ENCODE measurements at regions not wholly inside any gene's neighbourhood (a gene's known extent, or its start where the extent isn't known, plus 50 kb on each side); places are given as distances from the start of the nearest gene placed in this dataset.

GRCh38 chr11:135075740-135076139 is 663.7 kb upstream of the B3GAT1 start:
- peak; percentile 71 to 79 for DNase-seq

GRCh38 chr11:135074397-135074998 is 662.5 kb upstream of the B3GAT1 start:
- no peak for DNase-seq

- DNase-seq = no peak
Measured at GRCh38 chr11:135073870-135074269, 661.8 kb upstream of the B3GAT1 start.

- no peak for DNase-seq
Measured at GRCh38 chr11:135073381-135073780, 661.3 kb upstream of the B3GAT1 start.

- DNase-seq = no peak
Measured at GRCh38 chr11:135069890-135070289, 657.8 kb upstream of the B3GAT1 start.

GRCh38 chr11:135069063-135069462 is 657.0 kb upstream of the B3GAT1 start:
- no peak for DNase-seq

- DNase-seq = no peak
Measured at GRCh38 chr11:135062994-135063393, 651.0 kb upstream of the B3GAT1 start.

GRCh38 chr11:135061166-135061565 is 649.1 kb upstream of the B3GAT1 start:
- DNase-seq = no peak

GRCh38 chr11:135046986-135047385 is 634.9 kb upstream of the B3GAT1 start:
- no peak for DNase-seq

GRCh38 chr11:135046556-135046955 is 634.5 kb upstream of the B3GAT1 start:
- no peak for DNase-seq

GRCh38 chr11:135043434-135043833 is 631.4 kb upstream of the B3GAT1 start:
- no peak for DNase-seq

- DNase-seq = no peak
Measured at GRCh38 chr11:135037828-135038227, 625.8 kb upstream of the B3GAT1 start.

GRCh38 chr11:135036488-135037297 is 624.7 kb upstream of the B3GAT1 start:
- no peak for DNase-seq

- DNase-seq = no peak
Measured at GRCh38 chr11:135035282-135035681, 623.2 kb upstream of the B3GAT1 start.

GRCh38 chr11:135033540-135033939 is 621.5 kb upstream of the B3GAT1 start:
- DNase-seq = no peak

- DNase-seq = no peak
Measured at GRCh38 chr11:135031205-135031989, 619.4 kb upstream of the B3GAT1 start.

- DNase-seq = peak; percentile 6 to 15
Measured at GRCh38 chr11:135027461-135027860, 615.4 kb upstream of the B3GAT1 start.

- no peak for DNase-seq
Measured at GRCh38 chr11:135023499-135023898, 611.5 kb upstream of the B3GAT1 start.

GRCh38 chr11:135022454-135022853 is 610.4 kb upstream of the B3GAT1 start:
- no peak for DNase-seq

GRCh38 chr11:135019899-135020298 is 607.9 kb upstream of the B3GAT1 start:
- no peak for DNase-seq

- no peak for DNase-seq
Measured at GRCh38 chr11:135019343-135019871, 607.4 kb upstream of the B3GAT1 start.

GRCh38 chr11:135017296-135017695 is 605.3 kb upstream of the B3GAT1 start:
- no peak for DNase-seq

GRCh38 chr11:135015966-135016365 is 603.9 kb upstream of the B3GAT1 start:
- DNase-seq = no peak
